ENCODE measurements at regions not wholly inside any gene's neighbourhood (a gene's known extent, or its start where the extent isn't known, plus 50 kb on each side); places are given as distances from the start of the nearest gene placed in this dataset.

DNA sequence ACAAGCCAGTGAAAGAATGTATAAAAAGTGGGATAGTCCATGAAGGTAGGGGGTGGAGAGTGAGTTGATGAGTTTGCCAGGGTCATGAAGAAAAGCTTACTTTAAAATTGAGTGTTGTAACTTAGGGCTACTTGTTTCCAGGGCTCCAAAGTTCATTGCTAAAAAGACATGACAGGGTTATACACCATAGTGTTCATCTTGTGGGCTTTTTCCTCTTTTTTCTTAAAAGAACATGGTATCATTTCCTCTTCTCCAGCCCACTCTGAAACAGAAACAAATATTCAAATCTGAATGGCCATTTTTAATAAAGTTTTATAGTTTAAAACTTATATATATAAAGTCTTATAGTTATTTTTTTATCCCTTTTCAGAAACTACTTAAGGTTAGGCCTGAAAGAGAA lies 115.7 kb upstream of the SMC2 start:
- DNase-seq (ENCODE audit: low spot score), result no peak
- Histone ChIP-seq H3K4me1 (ENCODE audit: insufficient read depth, low read length, poor library complexity, severe bottlenecking) (no peaks in the 10 kb centered on the region), H3K27ac (ENCODE audit: low read depth, low read length, poor library complexity, severe bottlenecking) (no peak overlapping the region), H3K9me3 (ENCODE audit: low read length) (no peaks in the 10 kb centered on the region), H3K4me3 (ENCODE audit: low read depth, low read length, poor library complexity, severe bottlenecking) (no peak overlapping the region), H3K36me3 (ENCODE audit: insufficient read depth, low read length) (no peaks in the 10 kb centered on the region), H3K9me2 (ENCODE audit: insufficient read depth, low read length) (no peaks in the 10 kb centered on the region; the same call in 1 of the 2 replicates), H2AFZ (ENCODE audit: low read length) (no peak overlapping the region), H3K4me2 (ENCODE audit: low read length) (no peak overlapping the region), H4K20me1 (ENCODE audit: insufficient read depth, low read length) (no peaks in the 10 kb centered on the region), H3K79me2 (ENCODE audit: insufficient read depth, low read depth, low read length) (no peaks in the 10 kb centered on the region)
- ChIA-PET POLR2A (no interaction called here), CTCF (ENCODE audit: unreplicated experiment) (no interaction called here)
- TF ChIP-seq, protein P1, sequence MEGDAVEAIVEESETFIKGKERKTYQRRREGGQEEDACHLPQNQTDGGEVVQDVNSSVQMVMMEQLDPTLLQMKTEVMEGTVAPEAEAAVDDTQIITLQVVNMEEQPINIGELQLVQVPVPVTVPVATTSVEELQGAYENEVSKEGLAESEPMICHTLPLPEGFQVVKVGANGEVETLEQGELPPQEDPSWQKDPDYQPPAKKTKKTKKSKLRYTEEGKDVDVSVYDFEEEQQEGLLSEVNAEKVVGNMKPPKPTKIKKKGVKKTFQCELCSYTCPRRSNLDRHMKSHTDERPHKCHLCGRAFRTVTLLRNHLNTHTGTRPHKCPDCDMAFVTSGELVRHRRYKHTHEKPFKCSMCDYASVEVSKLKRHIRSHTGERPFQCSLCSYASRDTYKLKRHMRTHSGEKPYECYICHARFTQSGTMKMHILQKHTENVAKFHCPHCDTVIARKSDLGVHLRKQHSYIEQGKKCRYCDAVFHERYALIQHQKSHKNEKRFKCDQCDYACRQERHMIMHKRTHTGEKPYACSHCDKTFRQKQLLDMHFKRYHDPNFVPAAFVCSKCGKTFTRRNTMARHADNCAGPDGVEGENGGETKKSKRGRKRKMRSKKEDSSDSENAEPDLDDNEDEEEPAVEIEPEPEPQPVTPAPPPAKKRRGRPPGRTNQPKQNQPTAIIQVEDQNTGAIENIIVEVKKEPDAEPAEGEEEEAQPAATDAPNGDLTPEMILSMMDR (conservative IDR thresholded peaks at IDR 0.05; ENCODE audit: low read length), result no peak
- TF ChIP-seq EZH2phosphoT487 (IDR thresholded peaks at IDR 0.05; ENCODE audit: borderline replicate concordance, low read depth, low read length), result no peak
- intact Hi-C loops (cut with micrococcal nuclease; ENCODE audit: unreplicated experiment), result no loop called here
- no TSS peak for BruUV-seq (replicated peaks)

DNA sequence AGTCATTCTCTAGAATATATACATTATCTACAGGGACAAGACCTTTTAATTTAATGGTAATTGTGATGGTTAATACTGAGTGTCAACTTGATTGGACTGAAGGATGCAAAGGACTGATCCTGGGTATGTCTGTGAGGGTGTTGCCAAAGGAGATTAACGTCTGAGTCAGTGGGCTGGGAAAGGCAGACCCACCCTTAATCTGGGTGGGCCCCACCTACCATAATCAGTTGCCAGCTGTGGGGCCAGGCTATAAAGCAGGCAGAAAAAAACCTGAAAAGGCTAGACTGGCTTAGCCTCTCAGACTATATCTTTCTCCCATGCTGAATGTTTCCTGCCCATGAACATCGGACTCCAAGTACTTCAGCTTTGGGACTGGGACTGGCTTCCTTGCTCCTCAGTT lies 112.2 kb upstream of the SMC2 start:
- ChIA-PET CTCF (ENCODE audit: unreplicated experiment) (no interaction called here), POLR2A (interaction anchor here (0.8 kb wide), 1 partner anchor 11 kb away, joined by 3 read pairs; no protein-coding TSS in a partner anchor)
- H3K4me2 ChIP-seq (ENCODE audit: low read length), result no peak overlapping the region
- DNase-seq (ENCODE audit: low spot score), result no peak
- H3K9me2 ChIP-seq (ENCODE audit: insufficient read depth, low read length), result no peaks in the 10 kb centered on the region; the same call in 1 of the 2 replicates
- no peaks in the 10 kb centered on the region for H3K4me1 ChIP-seq (ENCODE audit: insufficient read depth, low read length, poor library complexity, severe bottlenecking)
- no peaks in the 10 kb centered on the region for H3K36me3 ChIP-seq (ENCODE audit: insufficient read depth, low read length)
- TF ChIP-seq, protein P1 (conservative IDR thresholded peaks at IDR 0.05; ENCODE audit: low read length), result no peak
- TF ChIP-seq EZH2phosphoT487 (IDR thresholded peaks at IDR 0.05; ENCODE audit: borderline replicate concordance, low read depth, low read length), result no peak
- H3K27ac ChIP-seq (ENCODE audit: low read depth, low read length, poor library complexity, severe bottlenecking), result no peak overlapping the region
- no peaks in the 10 kb centered on the region for H3K9me3 ChIP-seq (ENCODE audit: low read length)
- intact Hi-C loops (cut with micrococcal nuclease; ENCODE audit: unreplicated experiment), result no loop called here
- BruUV-seq (replicated peaks), result no TSS peak
- no peak overlapping the region for H3K4me3 ChIP-seq (ENCODE audit: low read depth, low read length, poor library complexity, severe bottlenecking)
- H2AFZ ChIP-seq (ENCODE audit: low read length), result no peak overlapping the region
- no peaks in the 10 kb centered on the region for H4K20me1 ChIP-seq (ENCODE audit: insufficient read depth, low read length)
- H3K79me2 ChIP-seq (ENCODE audit: insufficient read depth, low read depth, low read length), result no peaks in the 10 kb centered on the region

DNA sequence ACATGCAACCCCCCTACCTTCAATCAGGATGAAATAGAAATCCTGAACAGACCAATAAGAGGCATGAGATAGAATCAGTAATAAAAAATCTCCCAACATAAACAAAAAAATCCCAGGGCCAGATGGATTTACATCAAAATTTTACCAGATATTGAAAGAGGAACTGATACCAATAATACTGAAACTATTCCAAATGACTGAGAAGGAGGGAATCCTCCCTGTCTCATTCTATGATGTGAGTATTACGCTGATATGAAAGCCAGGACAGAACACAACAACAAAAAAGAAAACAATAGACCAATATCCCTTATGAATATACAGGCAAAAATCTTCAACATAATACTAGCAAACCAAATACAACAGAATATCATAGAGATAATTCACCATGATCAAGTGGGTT lies 109.0 kb upstream of the SMC2 start:
- Histone ChIP-seq H4K20me1 (ENCODE audit: insufficient read depth, low read length) (no peaks in the 10 kb centered on the region), H2AFZ (ENCODE audit: low read length) (no peak overlapping the region), H3K36me3 (ENCODE audit: insufficient read depth, low read length) (no peaks in the 10 kb centered on the region), H3K27ac (ENCODE audit: low read depth, low read length, poor library complexity, severe bottlenecking) (no peak overlapping the region), H3K4me2 (ENCODE audit: low read length) (no peak overlapping the region), H3K9me3 (ENCODE audit: low read length) (no peaks in the 10 kb centered on the region), H3K79me2 (ENCODE audit: insufficient read depth, low read depth, low read length) (no peaks in the 10 kb centered on the region), H3K9me2 (ENCODE audit: insufficient read depth, low read length) (no peaks in the 10 kb centered on the region), H3K4me3 (ENCODE audit: low read depth, low read length, poor library complexity, severe bottlenecking) (no peak overlapping the region), H3K4me1 (ENCODE audit: insufficient read depth, low read length, poor library complexity, severe bottlenecking) (no peaks in the 10 kb centered on the region)
- CTCF ChIA-PET (ENCODE audit: unreplicated experiment), result no interaction called here
- no TSS peak for BruUV-seq (replicated peaks)
- DNase-seq (ENCODE audit: low spot score), result no peak
- intact Hi-C loops (cut with micrococcal nuclease; ENCODE audit: unreplicated experiment), result no loop called here
- POLR2A ChIA-PET, result no interaction called here
- no peak for TF ChIP-seq EZH2phosphoT487 (IDR thresholded peaks at IDR 0.05; ENCODE audit: borderline replicate concordance, low read depth, low read length)
- TF ChIP-seq, protein P1 (conservative IDR thresholded peaks at IDR 0.05; ENCODE audit: low read length), result no peak

Data from OCI-LY7 (cell line).